SHP77 treated with DMSO at 0.1 percent for 48 hours (cell line): ENCODE measurements at regions not wholly inside any gene's neighbourhood (a gene's known extent, or its start where the extent isn't known, plus 50 kb on each side); places are given as distances from the start of the nearest gene placed in this dataset.

Experiments
- DNase-seq: peaks from one replicate; lab custom pipeline; 2025; lab: John Stamatoyannopoulos, UW

GRCh38 chr1:87820668-87821334 lies 492.1 kb downstream of the LMO4 start:
- no peak for DNase-seq

GRCh38 chr1:87821335-87821697 lies 492.6 kb downstream of the LMO4 start:
- DNase-seq = no peak

GRCh38 chr1:87826681-87827251 lies 498.1 kb downstream of the LMO4 start:
- peak; percentile 65 for DNase-seq

- no peak for DNase-seq
Observed at GRCh38 chr1:87829360-87829759, 500.7 kb downstream of the LMO4 start.

- no peak for DNase-seq
Observed at GRCh38 chr1:87830432-87830978, 501.8 kb downstream of the LMO4 start.

GRCh38 chr1:87833166-87833565 lies 504.5 kb downstream of the LMO4 start:
- no peak for DNase-seq

GRCh38 chr1:87834151-87834550 lies 505.5 kb downstream of the LMO4 start:
- DNase-seq = no peak

- DNase-seq = no peak
Observed at GRCh38 chr1:87834941-87835340, 506.3 kb downstream of the LMO4 start.

- no peak for DNase-seq
Observed at GRCh38 chr1:87840767-87841166, 512.1 kb downstream of the LMO4 start.

- no peak for DNase-seq
Observed at GRCh38 chr1:87841332-87841731, 512.7 kb downstream of the LMO4 start.

- DNase-seq = no peak
Observed at GRCh38 chr1:87842156-87842555, 513.5 kb downstream of the LMO4 start.

- DNase-seq = no peak
Observed at GRCh38 chr1:87844251-87844650, 515.6 kb downstream of the LMO4 start.

GRCh38 chr1:87851490-87851889 lies 522.8 kb downstream of the LMO4 start:
- DNase-seq = no peak

GRCh38 chr1:87852410-87853161 lies 523.9 kb downstream of the LMO4 start:
- DNase-seq = no peak

GRCh38 chr1:87853576-87854351 lies 525.1 kb downstream of the LMO4 start:
- DNase-seq = no peak

GRCh38 chr1:87863317-87863716 lies 534.6 kb downstream of the LMO4 start:
- DNase-seq = no peak

- no peak for DNase-seq
Observed at GRCh38 chr1:87864676-87865075, 536.0 kb downstream of the LMO4 start.

GRCh38 chr1:87866416-87866815 lies 537.7 kb downstream of the LMO4 start:
- DNase-seq = no peak

- no peak for DNase-seq
Observed at GRCh38 chr1:87867626-87868025, 538.9 kb downstream of the LMO4 start.

GRCh38 chr1:87869567-87869966 lies 540.9 kb downstream of the LMO4 start:
- no peak for DNase-seq

- no peak for DNase-seq
Observed at GRCh38 chr1:87872189-87872588, 543.5 kb downstream of the LMO4 start.

- no peak for DNase-seq
Observed at GRCh38 chr1:87872692-87873091, 544.0 kb downstream of the LMO4 start.
